HepG2 (cell line): ENCODE measurements at regions not wholly inside any gene's neighbourhood (a gene's known extent, or its start where the extent isn't known, plus 50 kb on each side); places are given as distances from the start of the nearest gene placed in this dataset.
A peak's percentile ranks its signal among the peaks of the same experiment; 100 is the strongest.

Experiments
- ATAC-seq: fragments of 200-7000 bp; cut with Tn5 transposase; 3 replicates; pipeline ENCODE4 v1.9.1; 2020; ENCODE audit warnings: mild to moderate bottlenecking, moderate library complexity
- BruUV-seq: library from RNA; stranded (reverse); fragments of 400-500 nt; replicated peaks from 2 replicates; lab custom pipeline; 2021; lab: Mats Ljungman, UMichigan
- CTCF ChIA-PET: fragments of 300-600 bp; formaldehyde crosslinking; extraction: SDS; loops from one replicate; lab custom pipeline; 2021; ENCODE audit warnings: low total read pairs, inconsistent platforms, low intra/inter-chr PET ratio; lab: Yijun Ruan, JAX
- POLR2A ChIA-PET: fragments of 350-600 bp; sonication (Branson Sonifier 250); formaldehyde crosslinking; loops from one replicate; lab custom pipeline; 2020; ENCODE audit warnings: antibody characterized with exemption, inconsistent platforms; lab: Yijun Ruan, JAX
- DNase-seq: peaks from one replicate; pipeline ENCODE4 v3.0.0-alpha.2; 2015; ENCODE audit warnings: low spot score
- FAIRE-seq: peaks from 3 replicates; lab custom pipeline; 2011; peaks lifted over from hg19 to GRCh38; lab: Jason Lieb, UNC
- H2AFZ ChIP-seq: one replicate; pipeline ENCODE4 v1.6.1; 2011; ENCODE audit warnings: low read length, inconsistent platforms
- H3K27ac ChIP-seq: fragments of 300-600 bp; 3 replicates; pipeline ENCODE4 v1.8.0; 2011; ENCODE audit warnings: mixed run types, mild to moderate bottlenecking, mixed read lengths, low read length, inconsistent platforms; ENCODE audit not compliant: insufficient read depth; ENCODE audit errors: extremely low read length
- H3K27me3 ChIP-seq, 2 experiments: fragments of 200-600 bp in 1 of 2; 2 replicates in 1 of 2; 3 replicates in 1 of 2; pipeline versions ENCODE4 v1.6.0 to v1.8.0; 2011; ENCODE audit warnings: low read length in 2 of 2, mild to moderate bottlenecking in 2 of 2, moderate library complexity in 2 of 2, inconsistent platforms in 1 of 2; ENCODE audit not compliant: insufficient read depth in 2 of 2, control insufficient read depth in 1 of 2
- H3K36me3 ChIP-seq, 2 experiments: fragments of 200-600 bp in 1 of 2; replicated peaks in 1 of 2; 2 replicates in 1 of 2; 3 replicates in 1 of 2; pipeline versions ENCODE4 v1.5.1 to v1.8.0; 2011; ENCODE audit warnings: low read length in 2 of 2, inconsistent platforms in 1 of 2; ENCODE audit not compliant: insufficient read depth in 2 of 2, control insufficient read depth in 1 of 2
- H3K4me1 ChIP-seq: 2 replicates; pipeline ENCODE4 v1.5.1; 2012; ENCODE audit warnings: low read length, inconsistent platforms; ENCODE audit not compliant: insufficient read depth
- H3K4me2 ChIP-seq: 2 replicates; pipeline ENCODE4 v1.6.0; 2011; ENCODE audit warnings: low read depth, low read length, inconsistent platforms
- H3K4me3 ChIP-seq, 3 experiments: fragments of 200-600 bp in 1 of 3; sonication (generic), shearing (Covaris generic) in 1 of 3; replicated peaks in 1 of 3; 2 replicates each; pipeline ENCODE4 v1.5.1; 2011 to 2016; ENCODE audit warnings: low read length in 3 of 3, inconsistent platforms in 2 of 3, low read depth in 2 of 3, mild to moderate bottlenecking in 2 of 3, control low read depth in 1 of 3, mixed read lengths in 1 of 3; ENCODE audit not compliant: insufficient read depth in 1 of 3
- H3K79me2 ChIP-seq: one replicate; pipeline ENCODE4 v1.6.1; 2011; ENCODE audit warnings: low read length, inconsistent platforms; ENCODE audit not compliant: insufficient read depth
- H3K9ac ChIP-seq: 2 replicates; pipeline ENCODE4 v1.6.0; 2011; ENCODE audit warnings: mild to moderate bottlenecking, low read depth, low read length, inconsistent platforms; ENCODE audit not compliant: insufficient read depth
- H3K9me3 ChIP-seq: 2 replicates; pipeline ENCODE4 v1.5.1; 2012; ENCODE audit warnings: mild to moderate bottlenecking, low read length
- H4K20me1 ChIP-seq: 2 replicates; pipeline ENCODE4 v1.6.0; 2011; ENCODE audit warnings: inconsistent platforms, mild to moderate bottlenecking, low read length, moderate library complexity; ENCODE audit not compliant: insufficient read depth
- CHCHD3 ChIP-seq: sonication (generic); formaldehyde crosslinking; IDR thresholded peaks from 2 replicates; pipeline ENCODE4 v1.8.0; 2022; ENCODE audit warnings: mild to moderate bottlenecking, missing genetic modification reagents, moderate library complexity
- LCORL ChIP-seq, 2 experiments: fragments of 450-650 bp in 1 of 2; sonication (generic) in 1 of 2; formaldehyde crosslinking in 1 of 2; IDR thresholded peaks; 2 replicates each; pipeline versions ENCODE4 v1.5.0 to v1.6.1; 2017 to 2020; ENCODE audit warnings: antibody characterized with exemption in 1 of 2, missing genetic modification reagents in 1 of 2
- RAD51 ChIP-seq: fragments of 450-650 bp; IDR thresholded peaks from 2 replicates; pipeline ENCODE4 v1.6.1; 2016; ENCODE audit warnings: borderline replicate concordance
- SALL1 ChIP-seq: sonication (generic); formaldehyde crosslinking; IDR thresholded peaks from 2 replicates; pipeline ENCODE4 v1.8.0; 2022; ENCODE audit warnings: mild to moderate bottlenecking, missing genetic modification reagents
- ZNF207 ChIP-seq: fragments of 450-650 bp; IDR thresholded peaks from 2 replicates; pipeline ENCODE4 v1.6.1; 2016; ENCODE audit warnings: antibody characterized with exemption, borderline replicate concordance
- ZNF264 ChIP-seq: sonication (generic); formaldehyde crosslinking; IDR thresholded peaks from 2 replicates; pipeline ENCODE4 v1.4.0; 2020; ENCODE audit warnings: missing genetic modification reagents
- WGBS: methylation state at CpG from one replicate; pipeline ENCODE4 v1.1.6; 2017; ENCODE audit warnings: low lambda C conversion rate; 5-methylcytosine and 5-hydroxymethylcytosine counted together
- in situ Hi-C: cut with HindIII; loops from 2 replicates; pipeline ENCODE4 v1.10.0; 2017; ENCODE audit warnings: low pct_unique_long_range_greater_than_20kb; ENCODE audit not compliant: extremely low pct_ligation_motif_present
- intact Hi-C: fragments of 100-400 bp; cut with micrococcal nuclease; formaldehyde crosslinking; loops from one replicate; pipeline ENCODE4 v1.10.0; 2022; ENCODE audit not compliant: unreplicated experiment
- TF ChIP-seq, protein P1 (sequence below): sonication (generic); formaldehyde crosslinking; IDR thresholded peaks from 2 replicates; pipeline ENCODE4 v1.8.1; 2022; ENCODE audit warnings: mild to moderate bottlenecking, missing genetic modification reagents
- TF ChIP-seq, protein P2 (sequence below): IDR thresholded peaks from 2 replicates; pipeline ENCODE4 v1.6.1; 2016; ENCODE audit warnings: low read depth
- TF ChIP-seq, protein P3 (sequence below): sonication (generic); formaldehyde crosslinking; IDR thresholded peaks from 2 replicates; pipeline ENCODE4 v1.5.1; 2020; ENCODE audit warnings: mild to moderate bottlenecking, missing genetic modification reagents, borderline replicate concordance

DNA sequence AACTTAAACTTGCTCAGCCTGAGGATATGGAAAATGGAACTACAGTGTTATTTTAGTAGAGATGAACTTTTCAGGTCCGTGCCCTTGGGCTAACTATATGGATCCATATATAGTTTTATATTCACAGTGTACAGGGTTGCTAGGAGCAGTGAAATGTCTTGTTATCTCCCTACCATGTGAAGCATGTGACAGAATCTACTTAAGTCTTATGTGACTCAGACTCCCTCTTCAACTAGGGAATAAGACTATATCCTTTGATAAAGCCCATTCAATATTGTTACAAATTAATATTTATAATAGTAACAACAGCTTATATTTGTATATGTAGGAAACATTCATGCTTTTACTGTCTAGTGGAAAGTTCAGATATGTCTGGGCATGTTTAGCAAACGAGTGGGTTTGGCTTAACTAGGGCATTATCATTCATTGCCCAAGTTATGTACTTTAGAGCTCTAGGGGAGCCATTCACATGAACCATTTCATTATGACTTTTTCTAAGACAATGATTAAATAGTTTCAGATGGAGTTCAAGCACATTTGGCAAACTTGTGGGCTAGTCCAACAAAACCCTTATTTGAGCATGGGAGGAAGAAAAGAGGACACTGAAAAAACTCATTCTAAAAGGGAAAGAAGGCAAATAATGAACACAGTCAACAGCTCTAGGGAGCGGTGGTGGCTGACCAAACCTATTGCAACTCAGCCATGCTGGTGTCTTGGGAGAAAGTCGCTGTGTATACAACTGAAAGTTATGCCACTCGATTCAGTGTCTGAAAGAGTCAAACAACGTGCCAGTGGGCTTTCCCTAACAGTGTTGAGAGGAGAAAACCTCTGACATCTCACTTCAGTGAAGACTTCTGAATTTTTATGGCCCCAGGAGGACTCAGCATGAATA, 305.9 kb upstream of the G2E3 start (continued):
- TF ChIP-seq, protein P1, sequence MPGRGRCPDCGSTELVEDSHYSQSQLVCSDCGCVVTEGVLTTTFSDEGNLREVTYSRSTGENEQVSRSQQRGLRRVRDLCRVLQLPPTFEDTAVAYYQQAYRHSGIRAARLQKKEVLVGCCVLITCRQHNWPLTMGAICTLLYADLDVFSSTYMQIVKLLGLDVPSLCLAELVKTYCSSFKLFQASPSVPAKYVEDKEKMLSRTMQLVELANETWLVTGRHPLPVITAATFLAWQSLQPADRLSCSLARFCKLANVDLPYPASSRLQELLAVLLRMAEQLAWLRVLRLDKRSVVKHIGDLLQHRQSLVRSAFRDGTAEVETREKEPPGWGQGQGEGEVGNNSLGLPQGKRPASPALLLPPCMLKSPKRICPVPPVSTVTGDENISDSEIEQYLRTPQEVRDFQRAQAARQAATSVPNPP (CRISPR knock-in tag): no peak
- TF ChIP-seq ZNF264 (CRISPR knock-in tag): no peak

DNA sequence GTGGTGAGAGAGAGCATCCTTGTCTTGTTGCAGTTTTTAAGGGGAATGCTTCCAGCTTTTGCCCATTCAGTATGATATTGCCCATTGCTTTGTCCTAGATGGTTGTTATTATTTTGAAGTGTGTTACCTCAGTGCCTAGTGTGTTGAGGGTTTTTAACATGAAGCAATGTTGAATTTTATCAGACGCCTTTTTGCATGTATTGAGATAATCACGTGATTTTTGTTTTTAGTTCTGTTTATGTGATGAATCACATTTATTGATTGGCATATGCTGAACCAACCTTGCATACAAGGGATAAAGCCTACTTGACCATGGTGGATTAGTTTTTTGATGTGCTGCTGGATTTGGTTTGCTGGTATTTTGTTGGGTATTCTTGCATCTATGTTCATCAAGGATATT, 302.3 kb upstream of the G2E3 start:
- WGBS: 18% methylated on average over 2 of the region's 2 CpGs
- CTCF ChIA-PET: no interaction called here

More for the DNA sequence above, 302.3 kb upstream of the G2E3 start:
- TF ChIP-seq, protein P2, sequence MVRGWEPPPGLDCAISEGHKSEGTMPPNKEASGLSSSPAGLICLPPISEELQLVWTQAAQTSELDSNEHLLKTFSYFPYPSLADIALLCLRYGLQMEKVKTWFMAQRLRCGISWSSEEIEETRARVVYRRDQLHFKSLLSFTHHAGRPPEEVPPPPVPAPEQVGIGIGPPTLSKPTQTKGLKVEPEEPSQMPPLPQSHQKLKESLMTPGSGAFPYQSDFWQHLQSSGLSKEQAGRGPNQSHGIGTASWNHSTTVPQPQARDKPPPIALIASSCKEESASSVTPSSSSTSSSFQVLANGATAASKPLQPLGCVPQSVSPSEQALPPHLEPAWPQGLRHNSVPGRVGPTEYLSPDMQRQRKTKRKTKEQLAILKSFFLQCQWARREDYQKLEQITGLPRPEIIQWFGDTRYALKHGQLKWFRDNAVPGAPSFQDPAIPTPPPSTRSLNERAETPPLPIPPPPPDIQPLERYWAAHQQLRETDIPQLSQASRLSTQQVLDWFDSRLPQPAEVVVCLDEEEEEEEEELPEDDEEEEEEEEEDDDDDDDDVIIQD (CRISPR knock-in tag): no peak
- TF ChIP-seq CHCHD3 (CRISPR knock-in tag) (no peak), SALL1 (CRISPR knock-in tag) (no peak), RAD51 (peak; percentile 84), ZNF207 (0 out of 2 replicates have a peak, but pooled peaks have one; percentile 58), LCORL (IDR thresholded peaks at IDR 0.05) (peak; percentile 72; the same call in 1 of the 2 replicates), LCORL (CRISPR knock-in tag; IDR thresholded peaks at IDR 0.05) (no peak)
- TF ChIP-seq, protein P3, sequence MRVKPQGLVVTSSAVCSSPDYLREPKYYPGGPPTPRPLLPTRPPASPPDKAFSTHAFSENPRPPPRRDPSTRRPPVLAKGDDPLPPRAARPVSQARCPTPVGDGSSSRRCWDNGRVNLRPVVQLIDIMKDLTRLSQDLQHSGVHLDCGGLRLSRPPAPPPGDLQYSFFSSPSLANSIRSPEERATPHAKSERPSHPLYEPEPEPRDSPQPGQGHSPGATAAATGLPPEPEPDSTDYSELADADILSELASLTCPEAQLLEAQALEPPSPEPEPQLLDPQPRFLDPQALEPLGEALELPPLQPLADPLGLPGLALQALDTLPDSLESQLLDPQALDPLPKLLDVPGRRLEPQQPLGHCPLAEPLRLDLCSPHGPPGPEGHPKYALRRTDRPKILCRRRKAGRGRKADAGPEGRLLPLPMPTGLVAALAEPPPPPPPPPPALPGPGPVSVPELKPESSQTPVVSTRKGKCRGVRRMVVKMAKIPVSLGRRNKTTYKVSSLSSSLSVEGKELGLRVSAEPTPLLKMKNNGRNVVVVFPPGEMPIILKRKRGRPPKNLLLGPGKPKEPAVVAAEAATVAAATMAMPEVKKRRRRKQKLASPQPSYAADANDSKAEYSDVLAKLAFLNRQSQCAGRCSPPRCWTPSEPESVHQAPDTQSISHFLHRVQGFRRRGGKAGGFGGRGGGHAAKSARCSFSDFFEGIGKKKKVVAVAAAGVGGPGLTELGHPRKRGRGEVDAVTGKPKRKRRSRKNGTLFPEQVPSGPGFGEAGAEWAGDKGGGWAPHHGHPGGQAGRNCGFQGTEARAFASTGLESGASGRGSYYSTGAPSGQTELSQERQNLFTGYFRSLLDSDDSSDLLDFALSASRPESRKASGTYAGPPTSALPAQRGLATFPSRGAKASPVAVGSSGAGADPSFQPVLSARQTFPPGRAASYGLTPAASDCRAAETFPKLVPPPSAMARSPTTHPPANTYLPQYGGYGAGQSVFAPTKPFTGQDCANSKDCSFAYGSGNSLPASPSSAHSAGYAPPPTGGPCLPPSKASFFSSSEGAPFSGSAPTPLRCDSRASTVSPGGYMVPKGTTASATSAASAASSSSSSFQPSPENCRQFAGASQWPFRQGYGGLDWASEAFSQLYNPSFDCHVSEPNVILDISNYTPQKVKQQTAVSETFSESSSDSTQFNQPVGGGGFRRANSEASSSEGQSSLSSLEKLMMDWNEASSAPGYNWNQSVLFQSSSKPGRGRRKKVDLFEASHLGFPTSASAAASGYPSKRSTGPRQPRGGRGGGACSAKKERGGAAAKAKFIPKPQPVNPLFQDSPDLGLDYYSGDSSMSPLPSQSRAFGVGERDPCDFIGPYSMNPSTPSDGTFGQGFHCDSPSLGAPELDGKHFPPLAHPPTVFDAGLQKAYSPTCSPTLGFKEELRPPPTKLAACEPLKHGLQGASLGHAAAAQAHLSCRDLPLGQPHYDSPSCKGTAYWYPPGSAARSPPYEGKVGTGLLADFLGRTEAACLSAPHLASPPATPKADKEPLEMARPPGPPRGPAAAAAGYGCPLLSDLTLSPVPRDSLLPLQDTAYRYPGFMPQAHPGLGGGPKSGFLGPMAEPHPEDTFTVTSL: no peak
- TF ChIP-seq, all 625 proteins: peak for 3
- no peaks in the 10 kb centered on the region for H3K79me2 ChIP-seq
- BruUV-seq: no TSS peak
- no peak overlapping the region for H3K27ac ChIP-seq
- H3K27me3 ChIP-seq: no peaks in the 10 kb centered on the region
- H3K4me2 ChIP-seq: no peak overlapping the region
- no peak overlapping the region for H2AFZ ChIP-seq
- no peak overlapping the region for H3K4me3 ChIP-seq
- intact Hi-C loops (no loop called here), in situ Hi-C loops (no loop called here)
- FAIRE-seq (no peak), ATAC-seq (no peak), DNase-seq (no peak)
- H3K36me3 ChIP-seq: no peaks in the 10 kb centered on the region
- POLR2A ChIA-PET: no interaction called here
- H3K4me1 ChIP-seq: no peaks in the 10 kb centered on the region
- peaks cover 17% of the 10 kb centered on the region for H3K9me3 ChIP-seq
- H3K9ac ChIP-seq: no peak overlapping the region
- H4K20me1 ChIP-seq: no peaks in the 10 kb centered on the region
